ENCODE measurements at regions not wholly inside any gene's neighbourhood (a gene's known extent, or its start where the extent isn't known, plus 50 kb on each side); places are given as distances from the start of the nearest gene placed in this dataset.

DNA sequence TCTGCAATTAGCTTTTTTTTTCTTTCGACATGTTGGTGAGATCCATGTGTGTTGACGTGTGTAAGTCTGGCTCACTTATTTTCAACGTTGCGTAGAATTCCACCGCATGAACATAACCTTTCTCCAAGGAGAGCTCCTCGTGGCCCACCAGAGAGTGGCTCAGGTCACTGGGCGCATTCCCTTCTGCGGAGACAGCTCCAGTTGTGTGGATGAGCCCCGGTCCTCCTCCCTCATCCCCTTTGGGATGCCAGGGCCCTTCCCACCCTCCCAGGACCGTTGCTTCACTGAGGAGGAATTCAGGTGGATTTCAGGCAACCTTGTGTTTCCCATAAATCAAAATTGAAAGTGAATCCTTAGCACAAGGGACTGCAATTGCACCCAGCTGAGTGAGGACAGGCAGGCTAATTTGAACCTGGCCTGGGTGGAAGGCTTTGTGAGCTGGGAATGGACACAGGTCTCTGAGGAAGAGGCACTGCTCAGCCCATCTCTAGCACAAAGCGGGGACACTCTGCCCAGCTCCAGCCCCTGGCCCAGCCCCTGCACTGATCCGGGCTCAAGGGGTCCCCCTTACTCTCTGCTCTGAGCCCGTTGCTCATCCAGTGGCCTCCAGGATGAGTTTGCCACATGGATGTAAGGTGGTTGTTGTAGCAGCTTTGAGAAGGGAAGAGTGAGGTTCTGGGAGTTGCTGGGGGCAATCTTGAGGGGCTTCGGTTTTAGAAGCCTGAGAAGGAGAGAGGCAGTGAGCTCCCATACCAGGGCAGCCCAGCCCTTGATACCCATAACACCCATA lies 57.8 kb upstream of the HAAO start:
- whole genome bisulfite sequencing, 2 donors, result 81 to 86% methylated on average over 14 of the region's 14 CpGs
- TF ChIP-seq, protein P1, sequence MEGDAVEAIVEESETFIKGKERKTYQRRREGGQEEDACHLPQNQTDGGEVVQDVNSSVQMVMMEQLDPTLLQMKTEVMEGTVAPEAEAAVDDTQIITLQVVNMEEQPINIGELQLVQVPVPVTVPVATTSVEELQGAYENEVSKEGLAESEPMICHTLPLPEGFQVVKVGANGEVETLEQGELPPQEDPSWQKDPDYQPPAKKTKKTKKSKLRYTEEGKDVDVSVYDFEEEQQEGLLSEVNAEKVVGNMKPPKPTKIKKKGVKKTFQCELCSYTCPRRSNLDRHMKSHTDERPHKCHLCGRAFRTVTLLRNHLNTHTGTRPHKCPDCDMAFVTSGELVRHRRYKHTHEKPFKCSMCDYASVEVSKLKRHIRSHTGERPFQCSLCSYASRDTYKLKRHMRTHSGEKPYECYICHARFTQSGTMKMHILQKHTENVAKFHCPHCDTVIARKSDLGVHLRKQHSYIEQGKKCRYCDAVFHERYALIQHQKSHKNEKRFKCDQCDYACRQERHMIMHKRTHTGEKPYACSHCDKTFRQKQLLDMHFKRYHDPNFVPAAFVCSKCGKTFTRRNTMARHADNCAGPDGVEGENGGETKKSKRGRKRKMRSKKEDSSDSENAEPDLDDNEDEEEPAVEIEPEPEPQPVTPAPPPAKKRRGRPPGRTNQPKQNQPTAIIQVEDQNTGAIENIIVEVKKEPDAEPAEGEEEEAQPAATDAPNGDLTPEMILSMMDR (IDR thresholded peaks at IDR 0.05), result no peak
- no peak for TF ChIP-seq POLR2A (IDR thresholded peaks at IDR 0.05)
- no peak for TF ChIP-seq EP300 (IDR thresholded peaks at IDR 0.05)
- H3K27me3 ChIP-seq, result no peaks in the 10 kb centered on the region
- no peak overlapping the region for H3K27ac ChIP-seq
- no peaks in the 10 kb centered on the region for H3K9me3 ChIP-seq
- H3K36me3 ChIP-seq, result no peaks in the 10 kb centered on the region
- H3K4me3 ChIP-seq, result no peak overlapping the region
- no peak for DNase-seq (ENCODE audit: low spot score in 2 of 2)
- H3K4me1 ChIP-seq, result peaks cover 3 to 79% (median 29%) of the 10 kb centered on the region in 4 donors

DNA sequence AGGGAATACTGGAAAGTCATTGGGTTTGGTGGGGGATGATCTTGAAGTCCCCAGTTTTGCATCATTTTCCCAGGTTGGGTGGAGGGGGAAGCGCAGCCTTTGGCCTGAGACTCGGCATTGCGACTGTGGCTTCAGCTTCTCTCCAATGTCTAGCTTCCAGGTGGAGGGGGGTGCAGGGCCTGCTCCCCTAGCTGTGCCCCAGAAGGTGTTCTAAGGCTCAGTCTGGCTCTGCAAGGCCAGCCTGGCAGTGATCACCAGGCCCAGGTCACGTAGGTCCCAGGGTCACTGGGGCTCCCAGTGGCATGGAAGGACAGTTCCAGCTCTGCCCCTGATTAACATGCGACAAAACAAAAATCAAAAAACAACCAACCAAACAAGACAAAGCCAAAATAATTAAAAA lies 56.9 kb upstream of the HAAO start:
- WGBS, 2 donors, result 96 to 97% methylated on average over 5 of the region's 5 CpGs

DNA sequence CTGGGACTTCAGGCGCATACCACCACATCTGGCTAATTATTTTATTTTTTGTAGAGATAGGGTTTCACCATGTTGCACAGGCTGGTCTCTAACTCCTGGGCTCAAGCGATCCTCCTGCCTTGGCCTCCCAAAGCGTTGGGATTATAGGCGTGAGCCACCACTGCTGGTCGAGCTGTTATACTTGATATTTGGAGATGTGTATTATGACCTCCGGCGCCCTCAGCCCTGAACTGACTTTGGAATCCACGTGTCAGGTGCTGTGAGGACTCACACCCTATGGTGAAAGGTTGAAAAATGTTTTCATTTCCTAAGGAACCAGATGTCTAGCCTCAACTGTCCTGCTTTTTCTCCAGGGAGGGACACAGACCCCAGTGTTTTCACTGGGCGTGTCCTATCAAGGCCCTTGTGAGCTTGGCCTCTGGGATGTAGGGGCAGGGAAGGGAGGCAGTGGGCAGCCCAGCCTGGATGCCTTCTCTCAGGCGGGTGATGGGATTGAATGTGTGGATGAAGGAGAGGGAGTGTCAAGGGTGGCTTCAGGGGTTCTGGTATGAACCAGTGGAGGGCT lies 56.4 kb upstream of the HAAO start:
- TF ChIP-seq, protein P1 (IDR thresholded peaks at IDR 0.05), result no peak
- no peak for TF ChIP-seq EP300 (IDR thresholded peaks at IDR 0.05)
- TF ChIP-seq POLR2A (IDR thresholded peaks at IDR 0.05), result no peak
- Histone ChIP-seq H3K27ac (peak overlapping the region in 1 of 4 donors; percentile 24), H3K36me3 (no peaks in the 10 kb centered on the region), H3K4me1 (peaks cover 0 to 75% (median 20%) of the 10 kb centered on the region in 4 donors), H3K9me3 (no peaks in the 10 kb centered on the region), H3K4me3 (no peak overlapping the region), H3K27me3 (no peaks in the 10 kb centered on the region)
- no peak for DNase-seq (ENCODE audit: low spot score in 2 of 2)
- 94 to 96% methylated on average over 10 of the region's 10 CpGs for whole genome bisulfite sequencing, 2 donors

More for the DNA sequence above, 56.9 kb upstream of the HAAO start:
- Histone ChIP-seq H3K4me1 (peaks cover 0 to 79% (median 25%) of the 10 kb centered on the region in 4 donors), H3K4me3 (no peak overlapping the region), H3K27ac (no peak overlapping the region), H3K36me3 (no peaks in the 10 kb centered on the region), H3K9me3 (no peaks in the 10 kb centered on the region), H3K27me3 (no peaks in the 10 kb centered on the region)
- no peak for TF ChIP-seq POLR2A (IDR thresholded peaks at IDR 0.05)
- TF ChIP-seq EP300 (IDR thresholded peaks at IDR 0.05), result no peak
- TF ChIP-seq, protein P1 (IDR thresholded peaks at IDR 0.05), result no peak
- DNase-seq (ENCODE audit: low spot score in 2 of 2), result no peak

DNA sequence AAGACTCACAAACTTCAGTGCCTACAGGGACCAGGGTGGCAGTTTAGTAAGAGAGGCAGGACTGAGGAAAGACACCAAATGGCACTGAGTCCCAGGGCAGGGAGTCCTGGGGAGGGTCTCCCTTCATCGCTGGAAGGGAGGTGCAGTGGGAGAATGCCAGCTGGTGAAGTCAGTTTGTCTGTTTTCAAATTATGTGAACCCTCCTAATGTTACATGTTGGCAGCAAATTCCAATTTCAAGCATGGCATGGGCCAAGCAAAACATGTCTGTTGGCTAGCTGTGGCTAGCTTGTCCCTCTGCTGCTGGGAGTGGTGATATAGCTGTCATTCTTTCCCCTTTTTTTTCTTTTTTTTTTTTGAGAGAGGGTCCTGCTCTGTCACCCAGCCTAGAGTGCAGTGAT lies 55.9 kb upstream of the HAAO start:
- TF ChIP-seq, protein P1 (IDR thresholded peaks at IDR 0.05), result no peak
- TF ChIP-seq POLR2A (IDR thresholded peaks at IDR 0.05) (no peak), EP300 (IDR thresholded peaks at IDR 0.05) (no peak)
- peak overlapping the region in 1 of 4 donors; percentile 24 for H3K27ac ChIP-seq
- H3K4me1 ChIP-seq, result peaks cover 0 to 69% (median 15%) of the 10 kb centered on the region in 4 donors
- no peaks in the 10 kb centered on the region for H3K36me3 ChIP-seq
- no peaks in the 10 kb centered on the region for H3K9me3 ChIP-seq
- H3K4me3 ChIP-seq, result no peak overlapping the region
- no peak for DNase-seq (ENCODE audit: low spot score in 2 of 2)
- no peaks in the 10 kb centered on the region for H3K27me3 ChIP-seq
- 61 to 70% methylated on average over 1 of the region's 1 CpG for WGBS, 2 donors

DNA sequence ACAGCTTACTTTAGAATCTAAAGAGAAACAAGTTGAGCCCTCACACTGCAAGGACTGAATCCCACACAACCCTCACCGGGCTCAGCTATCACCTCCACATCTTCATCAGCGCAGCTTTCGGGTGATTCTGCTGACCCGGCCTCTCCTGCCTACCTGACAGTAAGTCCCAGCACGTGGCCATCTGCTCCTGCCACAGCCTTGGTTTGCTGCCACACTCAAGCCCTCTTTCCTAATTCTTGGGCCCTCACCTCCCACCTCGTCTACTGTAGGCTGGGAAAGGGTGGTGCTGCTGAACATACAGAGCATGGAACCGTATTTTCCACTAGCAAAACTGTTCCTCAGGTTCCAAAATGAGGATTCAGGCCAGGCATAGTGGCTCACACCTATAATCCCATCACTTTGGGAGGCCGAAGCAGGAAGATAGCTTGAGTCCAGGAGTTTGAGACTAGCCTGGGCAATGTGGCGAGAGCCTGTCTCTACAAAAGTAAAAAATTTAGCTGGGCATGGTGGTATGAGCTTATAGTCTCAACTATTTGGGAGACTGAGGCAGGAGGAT lies 55.3 kb upstream of the HAAO start:
- WGBS, 2 donors, result 89 to 91% methylated on average over 9 of the region's 9 CpGs
- no peak for DNase-seq (ENCODE audit: low spot score in 2 of 2)
- Histone ChIP-seq H3K4me1 (peaks cover 0 to 65% (median 13%) of the 10 kb centered on the region in 4 donors), H3K27me3 (no peaks in the 10 kb centered on the region), H3K9me3 (no peaks in the 10 kb centered on the region), H3K4me3 (no peak overlapping the region), H3K27ac (peak overlapping the region in 2 of 4 donors; percentile 24 to 57), H3K36me3 (no peaks in the 10 kb centered on the region)
- TF ChIP-seq, protein P1 (IDR thresholded peaks at IDR 0.05), result no peak
- TF ChIP-seq POLR2A (IDR thresholded peaks at IDR 0.05) (no peak), EP300 (IDR thresholded peaks at IDR 0.05) (no peak)

All from tibial nerve (tissue), 4 donors.